GM23248 (cell line): ENCODE measurements at regions not wholly inside any gene's neighbourhood (a gene's known extent, or its start where the extent isn't known, plus 50 kb on each side); places are given as distances from the start of the nearest gene placed in this dataset.

Source experiments
- DNase-seq: peaks from one replicate; pipeline ENCODE4 v3.0.0-alpha.2; 2015
- H2AFZ ChIP-seq: fragments of 200-600 bp; sonication (generic); 2 replicates; pipeline ENCODE4 v1.6.1; 2016; ENCODE audit warnings: antibody characterized with exemption
- H3F3A ChIP-seq: fragments of 200-600 bp; sonication (generic); 2 replicates; pipeline ENCODE4 v1.6.1; 2016; ENCODE audit warnings: mild to moderate bottlenecking, antibody characterized with exemption, mixed run types; ENCODE audit not compliant: insufficient read depth
- H3K27ac ChIP-seq: fragments of 200-600 bp; sonication (generic); 2 replicates; pipeline ENCODE4 v1.5.1; 2016; ENCODE audit warnings: mild to moderate bottlenecking
- H3K27me3 ChIP-seq: fragments of 200-600 bp; sonication (generic); replicated peaks from 2 replicates; pipeline ENCODE4 v1.6.1; 2016; ENCODE audit warnings: mild to moderate bottlenecking; ENCODE audit not compliant: insufficient read depth
- H3K36me3 ChIP-seq: fragments of 200-600 bp; sonication (generic); 2 replicates; pipeline ENCODE4 v1.6.1; 2016; ENCODE audit warnings: low read depth, mild to moderate bottlenecking
- H3K4me1 ChIP-seq: fragments of 200-600 bp; sonication (generic); 2 replicates; pipeline ENCODE4 v1.6.1; 2016; ENCODE audit warnings: mild to moderate bottlenecking; ENCODE audit not compliant: insufficient read depth
- H3K4me2 ChIP-seq: fragments of 200-600 bp; sonication (generic); one replicate; pipeline ENCODE4 v1.6.1; 2016; ENCODE audit warnings: mild to moderate bottlenecking; ENCODE audit not compliant: unreplicated experiment
- H3K4me3 ChIP-seq: fragments of 200-600 bp; sonication (generic); 2 replicates; pipeline ENCODE4 v1.5.1; 2016; ENCODE audit warnings: mild to moderate bottlenecking
- H3K79me2 ChIP-seq: fragments of 200-600 bp; sonication (generic); 2 replicates; pipeline ENCODE4 v1.6.1; 2016; ENCODE audit warnings: mild to moderate bottlenecking; ENCODE audit not compliant: insufficient read depth
- H3K9ac ChIP-seq: fragments of 200-600 bp; sonication (generic); 2 replicates; pipeline ENCODE4 v1.6.1; 2016; ENCODE audit warnings: mild to moderate bottlenecking
- H3K9me2 ChIP-seq: fragments of 200-600 bp; sonication (generic); 2 replicates; pipeline ENCODE4 v1.6.1; 2016; ENCODE audit warnings: mixed run types, mild to moderate bottlenecking, moderate library complexity; ENCODE audit not compliant: insufficient read depth
- H3K9me3 ChIP-seq: fragments of 200-600 bp; sonication (generic); one replicate; pipeline ENCODE4 v1.6.1; 2017; ENCODE audit warnings: low read depth
- H4K20me1 ChIP-seq: fragments of 200-600 bp; sonication (generic); 2 replicates; pipeline ENCODE4 v1.6.0; 2016; ENCODE audit not compliant: insufficient read depth
- EZH2 ChIP-seq: fragments of 200-600 bp; sonication (generic); IDR thresholded peaks from 2 replicates; pipeline ENCODE4 v1.6.1; 2018; ENCODE audit warnings: antibody characterized with exemption, mild to moderate bottlenecking; ENCODE audit not compliant: insufficient read depth, poor library complexity, severe bottlenecking
- EZH2phosphoT487 ChIP-seq: fragments of 200-600 bp; sonication (generic); IDR thresholded peaks from 2 replicates; pipeline ENCODE4 v1.6.1; 2018; ENCODE audit warnings: antibody characterized with exemption, moderate library complexity, mild to moderate bottlenecking, low read depth; ENCODE audit not compliant: insufficient read depth
- WGBS, 2 experiments: methylation state at CpG; one replicate each; pipeline ENCODE4 v1.1.6; 2015 to 2017; ENCODE audit warnings: low lambda C conversion rate in 2 of 2, low coverage in 1 of 2; ENCODE audit errors: missing lambda C conversion rate in 2 of 2; 5-methylcytosine and 5-hydroxymethylcytosine counted together
- in situ Hi-C: fragments of 300-500 bp; cut with MboI; formaldehyde crosslinking; loops from 2 replicates; pipeline ENCODE4 v1.15.0; 2020

GRCh38 chr13:62093984-62094780 lies 678.5 kb upstream of the PCDH20 start:
- H3K27ac ChIP-seq: no peak overlapping the region
- no peak overlapping the region for H3K9ac ChIP-seq
- no peak overlapping the region for H3K4me2 ChIP-seq
- in situ Hi-C loops: no loop called here
- no peaks in the 10 kb centered on the region for H3K27me3 ChIP-seq
- H3K4me1 ChIP-seq: no peaks in the 10 kb centered on the region
- 33 to 43% methylated on average over 5 of the region's 5 CpGs for WGBS, 2 experiments
- no peaks in the 10 kb centered on the region for H3K36me3 ChIP-seq
- no peak for DNase-seq
- no peaks in the 10 kb centered on the region for H3K9me2 ChIP-seq
- TF ChIP-seq EZH2phosphoT487: no peak
- H3K4me3 ChIP-seq: no peak overlapping the region
- H2AFZ ChIP-seq: no peak overlapping the region
- H3K79me2 ChIP-seq: no peaks in the 10 kb centered on the region
- no peaks in the 10 kb centered on the region for H4K20me1 ChIP-seq
- no peaks in the 10 kb centered on the region for H3F3A ChIP-seq
- H3K9me3 ChIP-seq: peaks cover 5% of the 10 kb centered on the region

GRCh38 chr13:62092949-62093348 lies 677.3 kb upstream of the PCDH20 start:
- no peaks in the 10 kb centered on the region for H3F3A ChIP-seq
- no peaks in the 10 kb centered on the region for H4K20me1 ChIP-seq
- H3K27me3 ChIP-seq: no peaks in the 10 kb centered on the region
- DNase-seq: no peak
- in situ Hi-C loops: no loop called here
- no peak overlapping the region for H3K4me2 ChIP-seq
- peaks cover 5% of the 10 kb centered on the region for H3K9me3 ChIP-seq
- TF ChIP-seq EZH2phosphoT487 (no peak), EZH2 (no peak)
- WGBS, 2 experiments: 16 to 19% methylated on average over 2 of the region's 2 CpGs
- no peaks in the 10 kb centered on the region for H3K36me3 ChIP-seq
- H3K27ac ChIP-seq: no peak overlapping the region
- H3K79me2 ChIP-seq: no peaks in the 10 kb centered on the region
- no peak overlapping the region for H3K9ac ChIP-seq
- H3K4me1 ChIP-seq: no peaks in the 10 kb centered on the region
- H3K4me3 ChIP-seq: no peak overlapping the region
- no peaks in the 10 kb centered on the region for H3K9me2 ChIP-seq
- H2AFZ ChIP-seq: no peak overlapping the region

GRCh38 chr13:62092536-62092935 lies 676.9 kb upstream of the PCDH20 start:
- in situ Hi-C loops: no loop called here
- Histone ChIP-seq H3K36me3 (no peaks in the 10 kb centered on the region), H3K9me3 (peaks cover 5% of the 10 kb centered on the region), H3K4me1 (no peaks in the 10 kb centered on the region), H3K9ac (no peak overlapping the region), H3K27ac (no peak overlapping the region), H3F3A (no peaks in the 10 kb centered on the region), H3K9me2 (no peaks in the 10 kb centered on the region), H3K4me2 (no peak overlapping the region), H3K79me2 (no peaks in the 10 kb centered on the region), H3K27me3 (no peaks in the 10 kb centered on the region), H2AFZ (no peak overlapping the region), H4K20me1 (no peaks in the 10 kb centered on the region), H3K4me3 (no peak overlapping the region)
- DNase-seq: no peak
- no peak for TF ChIP-seq EZH2phosphoT487
- TF ChIP-seq EZH2: no peak
- 30 to 36% methylated on average over 3 of the region's 3 CpGs for WGBS, 2 experiments

GRCh38 chr13:62088165-62088564 lies 672.5 kb upstream of the PCDH20 start:
- no peaks in the 10 kb centered on the region for H4K20me1 ChIP-seq
- no peaks in the 10 kb centered on the region for H3K4me1 ChIP-seq
- H3K9ac ChIP-seq: no peak overlapping the region
- DNase-seq: no peak
- no peaks in the 10 kb centered on the region for H3K27me3 ChIP-seq
- in situ Hi-C loops: no loop called here
- H3K27ac ChIP-seq: no peak overlapping the region
- H2AFZ ChIP-seq: no peak overlapping the region
- H3K36me3 ChIP-seq: no peaks in the 10 kb centered on the region
- no peaks in the 10 kb centered on the region for H3K9me3 ChIP-seq
- H3F3A ChIP-seq: no peaks in the 10 kb centered on the region
- H3K4me3 ChIP-seq: no peak overlapping the region
- TF ChIP-seq EZH2: no peak
- no peak for TF ChIP-seq EZH2phosphoT487
- H3K4me2 ChIP-seq: no peak overlapping the region
- H3K9me2 ChIP-seq: no peaks in the 10 kb centered on the region
- H3K79me2 ChIP-seq: no peaks in the 10 kb centered on the region

- H3K27me3 ChIP-seq: no peaks in the 10 kb centered on the region
- no peak overlapping the region for H3K4me3 ChIP-seq
- in situ Hi-C loops: no loop called here
- 23 to 27% methylated on average over 4 of the region's 4 CpGs for WGBS, 2 experiments
- DNase-seq: no peak
- H3F3A ChIP-seq: no peaks in the 10 kb centered on the region
- no peak overlapping the region for H3K27ac ChIP-seq
- H3K4me2 ChIP-seq: no peak overlapping the region
- no peaks in the 10 kb centered on the region for H3K79me2 ChIP-seq
- H3K9me2 ChIP-seq: no peaks in the 10 kb centered on the region
- H2AFZ ChIP-seq: no peak overlapping the region
- H3K9me3 ChIP-seq: no peaks in the 10 kb centered on the region
- no peak for TF ChIP-seq EZH2
- TF ChIP-seq EZH2phosphoT487: no peak
- no peak overlapping the region for H3K9ac ChIP-seq
- H3K4me1 ChIP-seq: no peaks in the 10 kb centered on the region
- H3K36me3 ChIP-seq: no peaks in the 10 kb centered on the region
- H4K20me1 ChIP-seq: no peaks in the 10 kb centered on the region
These were observed 671.5 kb upstream of the PCDH20 start for GRCh38 chr13:62087124-62087523.
